HFFc6 (cell line): ENCODE measurements at regions not wholly inside any gene's neighbourhood (a gene's known extent, or its start where the extent isn't known, plus 50 kb on each side); places are given as distances from the start of the nearest gene placed in this dataset.

Experiments used
- DNase-seq: peaks from one replicate; pipeline ENCODE4 v3.0.0-alpha.2; 2018
- H3K27ac Mint-ChIP-seq: 2 replicates; pipeline ENCODE4 v1.8.0; 2020; ENCODE audit warnings: mild to moderate bottlenecking, mixed read lengths
- H3K27me3 Mint-ChIP-seq: 2 replicates; pipeline ENCODE4 v1.8.0; 2021; ENCODE audit warnings: mild to moderate bottlenecking, moderate library complexity, mixed read lengths; ENCODE audit not compliant: insufficient read depth
- H3K36me3 Mint-ChIP-seq: 2 replicates; pipeline ENCODE4 v1.8.0; 2021; ENCODE audit warnings: low read depth, mixed read lengths
- H3K4me1 Mint-ChIP-seq: 2 replicates; pipeline ENCODE4 v1.8.0; 2020; ENCODE audit warnings: low read depth, mixed read lengths
- H3K4me3 Mint-ChIP-seq: 2 replicates; pipeline ENCODE4 v1.8.0; 2020; ENCODE audit warnings: mild to moderate bottlenecking, moderate library complexity, mixed read lengths
- H3K9me3 Mint-ChIP-seq: 2 replicates; pipeline ENCODE4 v1.8.0; 2020; ENCODE audit warnings: mild to moderate bottlenecking, mixed read lengths
- CTCF ChIP-seq: fragments of 200-600 bp; sonication (generic); IDR thresholded peaks from 2 replicates; pipeline ENCODE4 v1.5.0; 2021; ENCODE audit warnings: antibody characterized with exemption, mild to moderate bottlenecking

- Mint-ChIP-seq H3K27me3 (no peaks in the 10 kb centered on the region), H3K4me1 (no peaks in the 10 kb centered on the region), H3K27ac (no peak overlapping the region), H3K9me3 (peaks cover 28% of the 10 kb centered on the region), H3K4me3 (no peak overlapping the region), H3K36me3 (no peaks in the 10 kb centered on the region)
- DNase-seq, result no peak
- no peak for TF ChIP-seq CTCF
These were observed 1007.7 kb upstream of the KLHL29 start for GRCh38 chr2:22377268-22377667.

GRCh38 chr2:22382479-22383169 lies 1002.4 kb upstream of the KLHL29 start:
- no peaks in the 10 kb centered on the region for H3K36me3 Mint-ChIP-seq
- no peak for TF ChIP-seq CTCF
- no peak overlapping the region for H3K27ac Mint-ChIP-seq
- peaks cover 17% of the 10 kb centered on the region for H3K9me3 Mint-ChIP-seq
- H3K4me1 Mint-ChIP-seq, result no peaks in the 10 kb centered on the region
- DNase-seq, result no peak
- no peaks in the 10 kb centered on the region for H3K27me3 Mint-ChIP-seq
- no peak overlapping the region for H3K4me3 Mint-ChIP-seq

GRCh38 chr2:22397847-22398246 lies 987.1 kb upstream of the KLHL29 start:
- Mint-ChIP-seq H3K36me3 (no peaks in the 10 kb centered on the region), H3K4me1 (no peaks in the 10 kb centered on the region), H3K9me3 (peaks cover 42% of the 10 kb centered on the region), H3K27me3 (no peaks in the 10 kb centered on the region; the same call in 1 of the 2 replicates), H3K4me3 (no peak overlapping the region), H3K27ac (no peak overlapping the region)
- no peak for DNase-seq
- no peak for TF ChIP-seq CTCF

- Mint-ChIP-seq H3K27ac (no peak overlapping the region), H3K4me1 (no peaks in the 10 kb centered on the region), H3K36me3 (no peaks in the 10 kb centered on the region), H3K9me3 (peaks cover 57% of the 10 kb centered on the region), H3K4me3 (no peak overlapping the region), H3K27me3 (no peaks in the 10 kb centered on the region)
- no peak for TF ChIP-seq CTCF
- DNase-seq, result no peak
These were observed 981.2 kb upstream of the KLHL29 start for GRCh38 chr2:22403748-22404147.

- DNase-seq, result no peak
- no peaks in the 10 kb centered on the region for H3K36me3 Mint-ChIP-seq
- H3K27ac Mint-ChIP-seq, result no peak overlapping the region
- H3K4me1 Mint-ChIP-seq, result no peaks in the 10 kb centered on the region
- no peak overlapping the region for H3K4me3 Mint-ChIP-seq
- H3K9me3 Mint-ChIP-seq, result peaks cover 49% of the 10 kb centered on the region
- H3K27me3 Mint-ChIP-seq, result no peaks in the 10 kb centered on the region
- no peak for TF ChIP-seq CTCF
These were observed 978.4 kb upstream of the KLHL29 start for GRCh38 chr2:22406625-22407024.
